DMS153 treated with DMSO at 0.1 percent for 48 hours (cell line): ENCODE measurements at regions not wholly inside any gene's neighbourhood (a gene's known extent, or its start where the extent isn't known, plus 50 kb on each side); places are given as distances from the start of the nearest gene placed in this dataset.
"Not testable (repeated sequence)": the region's sequence is repeated elsewhere in the genome, so short reads cannot be mapped to it uniquely, and the experiment has no call there.

Experiments
- DNase-seq: peaks from one replicate; lab custom pipeline; 2025; ENCODE audit not compliant: unreplicated experiment; lab: John Stamatoyannopoulos, UW

GRCh38 chr2:14827226-14828023 is 194.9 kb downstream of the LRATD1 start:
- no peak for DNase-seq

GRCh38 chr2:14828223-14828622 is 195.7 kb downstream of the LRATD1 start:
- DNase-seq: no peak

- no peak for DNase-seq
Measured at GRCh38 chr2:14828968-14829367, 196.5 kb downstream of the LRATD1 start.

GRCh38 chr2:14831458-14831857 is 198.9 kb downstream of the LRATD1 start:
- DNase-seq: no peak

GRCh38 chr2:14843507-14844204 is 211.1 kb downstream of the LRATD1 start:
- no peak for DNase-seq

GRCh38 chr2:14855751-14856150 is 223.2 kb downstream of the LRATD1 start:
- DNase-seq: no peak

GRCh38 chr2:14861181-14861580 is 228.7 kb downstream of the LRATD1 start:
- DNase-seq: no peak

GRCh38 chr2:14866736-14867352 is 234.3 kb downstream of the LRATD1 start:
- peak; percentile 94 for DNase-seq

- no peak for DNase-seq
Measured at GRCh38 chr2:14867853-14868252, 235.3 kb downstream of the LRATD1 start.

GRCh38 chr2:14872779-14873325 is 240.3 kb downstream of the LRATD1 start:
- no peak for DNase-seq

GRCh38 chr2:14881651-14882327 is 249.3 kb downstream of the LRATD1 start:
- no peak for DNase-seq

GRCh38 chr2:14884651-14885050 is 252.1 kb downstream of the LRATD1 start:
- no peak for DNase-seq

- no peak for DNase-seq
Measured at GRCh38 chr2:14891546-14891945, 259.0 kb downstream of the LRATD1 start.

GRCh38 chr2:14896330-14897030 is 264.0 kb downstream of the LRATD1 start:
- no peak for DNase-seq

- DNase-seq: no peak
Measured at GRCh38 chr2:14899621-14900414, 267.3 kb downstream of the LRATD1 start.

- DNase-seq: no peak
Measured at GRCh38 chr2:14901737-14902136, 269.2 kb downstream of the LRATD1 start.

- DNase-seq: no peak
Measured at GRCh38 chr2:14902953-14903352, 270.4 kb downstream of the LRATD1 start.

GRCh38 chr2:14903709-14904374 is 271.3 kb downstream of the LRATD1 start:
- no peak for DNase-seq

GRCh38 chr2:14904378-14904777 is 271.9 kb downstream of the LRATD1 start:
- not testable (repeated sequence) for DNase-seq
